ENCODE measurements at regions not wholly inside any gene's neighbourhood (a gene's known extent, or its start where the extent isn't known, plus 50 kb on each side); places are given as distances from the start of the nearest gene placed in this dataset.

GRCh38 chr10:128907155-128907941 lies 559.7 kb upstream of the MGMT start:
- H3K27me3 ChIP-seq (ENCODE audit: control insufficient read depth, insufficient read depth, low read length): no peaks in the 10 kb centered on the region
- H3K4me3 ChIP-seq (ENCODE audit: low read length): no peak overlapping the region
- H3K27ac ChIP-seq (ENCODE audit: low read depth, low read length): no peak overlapping the region

GRCh38 chr10:128908099-128908498 lies 558.9 kb upstream of the MGMT start:
- Histone ChIP-seq H3K36me3 (ENCODE audit: control insufficient read depth, insufficient read depth, low read length) (no peaks in the 10 kb centered on the region), H3K27me3 (ENCODE audit: control insufficient read depth, insufficient read depth, low read length) (no peaks in the 10 kb centered on the region), H3K27ac (ENCODE audit: low read depth, low read length) (no peak overlapping the region), H3K4me1 (ENCODE audit: control insufficient read depth, insufficient read depth, low read length) (no peaks in the 10 kb centered on the region), H3K9ac (ENCODE audit: low read length) (no peak overlapping the region), H3K4me3 (ENCODE audit: low read length) (no peak overlapping the region)

More at GRCh38 chr10:128907155-128907941, 559.7 kb upstream of the MGMT start:
- Histone ChIP-seq H3K9ac (ENCODE audit: low read length) (no peak overlapping the region), H3K4me1 (ENCODE audit: control insufficient read depth, insufficient read depth, low read length) (no peaks in the 10 kb centered on the region), H3K36me3 (ENCODE audit: control insufficient read depth, insufficient read depth, low read length) (no peaks in the 10 kb centered on the region)

- Histone ChIP-seq H3K4me3 (ENCODE audit: low read length) (no peak overlapping the region), H3K27ac (ENCODE audit: low read depth, low read length) (no peak overlapping the region), H3K9ac (ENCODE audit: low read length) (no peak overlapping the region), H3K4me1 (ENCODE audit: control insufficient read depth, insufficient read depth, low read length) (no peaks in the 10 kb centered on the region), H3K27me3 (ENCODE audit: control insufficient read depth, insufficient read depth, low read length) (no peaks in the 10 kb centered on the region), H3K36me3 (ENCODE audit: control insufficient read depth, insufficient read depth, low read length) (no peaks in the 10 kb centered on the region)
Observed at GRCh38 chr10:128908499-128908898, 558.5 kb upstream of the MGMT start.

- H3K9ac ChIP-seq (ENCODE audit: low read length): no peak overlapping the region
- no peak overlapping the region for H3K27ac ChIP-seq (ENCODE audit: low read depth, low read length)
- no peaks in the 10 kb centered on the region for H3K36me3 ChIP-seq (ENCODE audit: control insufficient read depth, insufficient read depth, low read length)
- no peak overlapping the region for H3K4me3 ChIP-seq (ENCODE audit: low read length)
- no peaks in the 10 kb centered on the region for H3K4me1 ChIP-seq (ENCODE audit: control insufficient read depth, insufficient read depth, low read length)
- no peaks in the 10 kb centered on the region for H3K27me3 ChIP-seq (ENCODE audit: control insufficient read depth, insufficient read depth, low read length)
Observed at GRCh38 chr10:128912568-128913311, 554.3 kb upstream of the MGMT start.

GRCh38 chr10:128914681-128915080 lies 552.4 kb upstream of the MGMT start:
- Histone ChIP-seq H3K9ac (ENCODE audit: low read length) (no peak overlapping the region), H3K4me3 (ENCODE audit: low read length) (no peak overlapping the region), H3K27me3 (ENCODE audit: control insufficient read depth, insufficient read depth, low read length) (no peaks in the 10 kb centered on the region), H3K4me1 (ENCODE audit: control insufficient read depth, insufficient read depth, low read length) (no peaks in the 10 kb centered on the region), H3K27ac (ENCODE audit: low read depth, low read length) (no peak overlapping the region), H3K36me3 (ENCODE audit: control insufficient read depth, insufficient read depth, low read length) (no peaks in the 10 kb centered on the region)

- no peak overlapping the region for H3K27ac ChIP-seq (ENCODE audit: low read depth, low read length)
- H3K27me3 ChIP-seq (ENCODE audit: control insufficient read depth, insufficient read depth, low read length): no peaks in the 10 kb centered on the region
- H3K4me3 ChIP-seq (ENCODE audit: low read length): no peak overlapping the region
- H3K9ac ChIP-seq (ENCODE audit: low read length): no peak overlapping the region
- no peaks in the 10 kb centered on the region for H3K36me3 ChIP-seq (ENCODE audit: control insufficient read depth, insufficient read depth, low read length)
- no peaks in the 10 kb centered on the region for H3K4me1 ChIP-seq (ENCODE audit: control insufficient read depth, insufficient read depth, low read length)
Observed at GRCh38 chr10:128915630-128916029, 551.4 kb upstream of the MGMT start.

- H3K4me1 ChIP-seq (ENCODE audit: control insufficient read depth, insufficient read depth, low read length): no peaks in the 10 kb centered on the region
- H3K27me3 ChIP-seq (ENCODE audit: control insufficient read depth, insufficient read depth, low read length): no peaks in the 10 kb centered on the region
- no peak overlapping the region for H3K9ac ChIP-seq (ENCODE audit: low read length)
- H3K36me3 ChIP-seq (ENCODE audit: control insufficient read depth, insufficient read depth, low read length): no peaks in the 10 kb centered on the region
- no peak overlapping the region for H3K27ac ChIP-seq (ENCODE audit: low read depth, low read length)
- H3K4me3 ChIP-seq (ENCODE audit: low read length): no peak overlapping the region
Observed at GRCh38 chr10:128916383-128916782, 550.7 kb upstream of the MGMT start.

GRCh38 chr10:128921389-128922022 lies 545.5 kb upstream of the MGMT start:
- H3K9ac ChIP-seq (ENCODE audit: low read length): no peak overlapping the region
- H3K4me1 ChIP-seq (ENCODE audit: control insufficient read depth, insufficient read depth, low read length): no peaks in the 10 kb centered on the region
- no peaks in the 10 kb centered on the region for H3K27me3 ChIP-seq (ENCODE audit: control insufficient read depth, insufficient read depth, low read length)
- no peak overlapping the region for H3K27ac ChIP-seq (ENCODE audit: low read depth, low read length)
- H3K36me3 ChIP-seq (ENCODE audit: control insufficient read depth, insufficient read depth, low read length): no peaks in the 10 kb centered on the region
- no peak overlapping the region for H3K4me3 ChIP-seq (ENCODE audit: low read length)

GRCh38 chr10:128922172-128922571 lies 544.9 kb upstream of the MGMT start:
- Histone ChIP-seq H3K4me1 (ENCODE audit: control insufficient read depth, insufficient read depth, low read length) (no peaks in the 10 kb centered on the region), H3K9ac (ENCODE audit: low read length) (no peak overlapping the region), H3K36me3 (ENCODE audit: control insufficient read depth, insufficient read depth, low read length) (no peaks in the 10 kb centered on the region), H3K27ac (ENCODE audit: low read depth, low read length) (no peak overlapping the region), H3K27me3 (ENCODE audit: control insufficient read depth, insufficient read depth, low read length) (no peaks in the 10 kb centered on the region), H3K4me3 (ENCODE audit: low read length) (no peak overlapping the region)

- H3K9ac ChIP-seq (ENCODE audit: low read length): no peak overlapping the region
- no peaks in the 10 kb centered on the region for H3K36me3 ChIP-seq (ENCODE audit: control insufficient read depth, insufficient read depth, low read length)
- no peak overlapping the region for H3K27ac ChIP-seq (ENCODE audit: low read depth, low read length)
- no peaks in the 10 kb centered on the region for H3K4me1 ChIP-seq (ENCODE audit: control insufficient read depth, insufficient read depth, low read length)
- no peak overlapping the region for H3K4me3 ChIP-seq (ENCODE audit: low read length)
- H3K27me3 ChIP-seq (ENCODE audit: control insufficient read depth, insufficient read depth, low read length): no peaks in the 10 kb centered on the region
Observed at GRCh38 chr10:128922619-128923196, 544.3 kb upstream of the MGMT start.

- Histone ChIP-seq H3K9ac (ENCODE audit: low read length) (no peak overlapping the region), H3K27ac (ENCODE audit: low read depth, low read length) (no peak overlapping the region), H3K4me1 (ENCODE audit: control insufficient read depth, insufficient read depth, low read length) (no peaks in the 10 kb centered on the region), H3K27me3 (ENCODE audit: control insufficient read depth, insufficient read depth, low read length) (no peaks in the 10 kb centered on the region), H3K4me3 (ENCODE audit: low read length) (no peak overlapping the region), H3K36me3 (ENCODE audit: control insufficient read depth, insufficient read depth, low read length) (no peaks in the 10 kb centered on the region)
Observed at GRCh38 chr10:128924918-128925317, 542.1 kb upstream of the MGMT start.

GRCh38 chr10:128926711-128927110 lies 540.3 kb upstream of the MGMT start:
- Histone ChIP-seq H3K27me3 (ENCODE audit: control insufficient read depth, insufficient read depth, low read length) (no peaks in the 10 kb centered on the region), H3K27ac (ENCODE audit: low read depth, low read length) (no peak overlapping the region), H3K4me3 (ENCODE audit: low read length) (no peak overlapping the region), H3K36me3 (ENCODE audit: control insufficient read depth, insufficient read depth, low read length) (no peaks in the 10 kb centered on the region), H3K9ac (ENCODE audit: low read length) (no peak overlapping the region), H3K4me1 (ENCODE audit: control insufficient read depth, insufficient read depth, low read length) (no peaks in the 10 kb centered on the region)
